GM13977 (cell line): ENCODE measurements at regions not wholly inside any gene's neighbourhood (a gene's known extent, or its start where the extent isn't known, plus 50 kb on each side); places are given as distances from the start of the nearest gene placed in this dataset.

Experiments
- DNase-seq: peaks from one replicate; pipeline ENCODE4 v3.0.0; 2012; ENCODE audit warnings: low spot score
- in situ Hi-C: fragments of 300-500 bp; cut with MboI; formaldehyde crosslinking; loops from one replicate; pipeline ENCODE4 v1.12.0; 2022; ENCODE audit warnings: low sequenced_read_pairs, low pct_unique_long_range_greater_than_20kb, mixed read lengths, inconsistent platforms; ENCODE audit not compliant: unreplicated experiment
- TF ChIP-seq, protein P1 (sequence below): IDR thresholded peaks from 2 replicates; pipeline ENCODE4 v1.5.1; 2012; ENCODE audit warnings: mild to moderate bottlenecking, control low read depth; ENCODE audit not compliant: insufficient read depth; ENCODE audit errors: extremely low read depth, missing control alignments

DNA sequence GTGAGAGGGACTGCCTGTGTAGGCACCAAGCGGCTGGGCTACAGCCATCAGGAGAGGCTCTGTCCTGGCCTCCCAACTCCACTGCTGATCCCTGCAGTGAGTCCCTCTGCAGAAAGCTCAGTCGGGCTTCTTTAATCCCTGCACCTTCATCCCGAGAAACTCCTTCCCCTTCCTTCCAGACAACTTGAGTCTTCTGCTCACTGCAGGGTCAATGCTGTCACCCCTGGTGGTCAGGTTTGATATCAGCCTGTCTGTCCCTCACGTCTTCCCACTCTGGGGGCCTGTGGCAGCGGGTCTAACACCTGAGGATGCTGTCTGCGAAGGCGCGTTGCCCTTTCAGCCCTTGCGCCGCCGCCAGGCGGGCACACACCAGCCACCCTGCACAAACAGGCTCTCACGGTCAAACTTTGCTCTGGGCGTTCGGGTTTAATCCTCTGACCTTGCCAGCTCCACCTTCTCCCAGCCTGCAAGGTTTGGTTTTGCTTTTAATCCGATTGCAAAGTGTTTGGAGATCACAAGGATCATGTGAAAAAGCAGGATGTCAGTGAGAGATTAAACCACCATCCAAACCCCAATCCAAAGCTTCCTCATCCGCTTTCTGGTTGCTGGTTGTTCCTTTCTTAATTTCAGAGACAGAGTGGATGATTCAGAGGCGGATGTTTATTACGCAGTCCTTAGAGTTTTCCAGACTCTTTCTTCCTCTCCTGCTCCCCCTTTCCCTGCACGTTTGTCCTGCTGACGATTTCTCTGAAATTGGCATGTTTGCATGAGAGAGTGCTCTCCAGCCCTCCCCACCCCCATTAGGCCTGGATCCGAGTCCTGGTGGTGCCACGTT, 74.8 kb upstream of the SLC34A2 start:
- TF ChIP-seq, protein P1, sequence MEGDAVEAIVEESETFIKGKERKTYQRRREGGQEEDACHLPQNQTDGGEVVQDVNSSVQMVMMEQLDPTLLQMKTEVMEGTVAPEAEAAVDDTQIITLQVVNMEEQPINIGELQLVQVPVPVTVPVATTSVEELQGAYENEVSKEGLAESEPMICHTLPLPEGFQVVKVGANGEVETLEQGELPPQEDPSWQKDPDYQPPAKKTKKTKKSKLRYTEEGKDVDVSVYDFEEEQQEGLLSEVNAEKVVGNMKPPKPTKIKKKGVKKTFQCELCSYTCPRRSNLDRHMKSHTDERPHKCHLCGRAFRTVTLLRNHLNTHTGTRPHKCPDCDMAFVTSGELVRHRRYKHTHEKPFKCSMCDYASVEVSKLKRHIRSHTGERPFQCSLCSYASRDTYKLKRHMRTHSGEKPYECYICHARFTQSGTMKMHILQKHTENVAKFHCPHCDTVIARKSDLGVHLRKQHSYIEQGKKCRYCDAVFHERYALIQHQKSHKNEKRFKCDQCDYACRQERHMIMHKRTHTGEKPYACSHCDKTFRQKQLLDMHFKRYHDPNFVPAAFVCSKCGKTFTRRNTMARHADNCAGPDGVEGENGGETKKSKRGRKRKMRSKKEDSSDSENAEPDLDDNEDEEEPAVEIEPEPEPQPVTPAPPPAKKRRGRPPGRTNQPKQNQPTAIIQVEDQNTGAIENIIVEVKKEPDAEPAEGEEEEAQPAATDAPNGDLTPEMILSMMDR, result no peak
- DNase-seq, result no peak
- in situ Hi-C loops, result no loop called here

DNA sequence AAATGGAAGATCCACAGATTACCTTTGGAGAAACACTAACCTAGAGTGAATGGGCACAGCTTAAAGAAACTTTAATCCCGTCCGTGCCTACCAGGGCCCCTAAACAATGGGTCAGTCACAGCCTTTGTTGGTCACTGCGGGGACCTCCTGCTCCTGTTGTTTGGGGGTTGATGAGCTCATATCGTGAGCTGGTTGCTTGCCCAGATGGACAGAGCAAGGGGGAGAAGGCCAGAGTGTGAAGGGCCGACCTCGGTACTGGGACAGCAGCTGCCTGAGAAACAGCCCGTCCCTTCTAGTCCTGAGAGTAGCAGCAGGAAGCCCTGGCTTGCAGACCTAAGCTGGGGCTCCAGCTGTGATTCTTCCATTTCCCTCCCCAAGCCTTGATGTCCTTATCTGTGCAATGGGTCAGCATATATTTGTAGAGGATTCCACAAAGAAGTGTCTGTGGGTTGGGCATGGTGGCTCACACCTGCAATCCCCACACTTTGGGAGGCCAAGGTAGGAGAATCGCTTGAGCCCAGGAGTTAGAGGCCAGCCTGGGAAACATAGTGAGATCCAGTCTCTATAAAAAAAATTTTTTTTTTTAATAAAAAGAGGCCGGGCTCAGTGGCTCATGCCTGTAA, 69.6 kb upstream of the SLC34A2 start:
- in situ Hi-C loops, result no loop called here
- no peak for DNase-seq
- TF ChIP-seq, protein P1, result no peak

DNA sequence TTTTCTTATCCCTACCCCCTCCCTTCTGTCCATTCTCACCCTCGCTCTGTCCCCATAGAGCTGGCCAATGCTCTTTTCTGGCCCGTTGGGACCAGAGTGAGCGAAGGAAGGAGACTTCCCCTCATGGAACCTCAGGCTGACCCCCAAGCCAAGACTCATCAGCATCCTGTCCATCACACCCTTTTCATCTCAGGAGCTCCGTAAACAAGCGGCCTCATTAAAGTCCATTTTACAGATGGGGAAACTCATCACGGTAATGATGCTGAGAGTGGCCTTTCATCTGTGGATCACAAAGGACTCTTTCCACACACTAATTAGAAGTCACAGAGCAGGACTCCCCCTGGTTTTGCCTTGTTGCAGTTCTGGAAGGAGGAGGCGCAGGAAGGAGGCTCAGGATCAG, 67.4 kb upstream of the SLC34A2 start:
- in situ Hi-C loops, result no loop called here
- TF ChIP-seq, protein P1, result no peak
- no peak for DNase-seq

DNA sequence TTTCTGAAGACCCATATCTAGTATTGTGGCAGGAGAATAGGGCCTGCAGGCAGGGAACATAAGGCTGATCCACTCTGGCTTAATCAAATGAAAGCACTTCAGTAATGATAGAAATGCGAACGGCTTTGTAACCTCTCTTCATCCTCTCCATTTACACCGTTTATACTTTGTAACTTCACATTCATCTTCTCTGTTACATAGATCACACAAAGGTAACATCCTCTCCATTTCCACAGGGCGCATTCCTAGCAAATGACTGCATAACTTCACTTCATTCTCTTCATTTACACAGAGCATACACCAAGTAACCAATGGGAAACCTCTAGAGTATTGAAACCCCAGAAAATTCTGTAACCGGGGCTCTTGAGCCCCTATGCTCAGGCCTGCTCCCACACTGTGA, 65.5 kb upstream of the SLC34A2 start:
- DNase-seq, result no peak
- TF ChIP-seq, protein P1, result no peak
- in situ Hi-C loops, result no loop called here

- no peak for DNase-seq
- TF ChIP-seq, protein P1, result no peak
- in situ Hi-C loops, result no loop called here
These were observed 62.9 kb upstream of the SLC34A2 start for GRCh38 chr4:25592736-25593135.
